Gastroesophageal sphincter (tissue), 3 donors: ENCODE measurements at regions not wholly inside any gene's neighbourhood (a gene's known extent, or its start where the extent isn't known, plus 50 kb on each side); places are given as distances from the start of the nearest gene placed in this dataset.

ENCODE experiments used
- EP300 ChIP-seq: sonication (generic); formaldehyde crosslinking; IDR thresholded peaks from one replicate; pipeline ENCODE4 v1.6.1; 2017; ENCODE audit warnings: antibody characterized with exemption, mild to moderate bottlenecking
- POLR2A ChIP-seq, 2 donors: fragments of 450-650 bp; IDR thresholded peaks; one replicate each; pipeline ENCODE4 v1.6.1; 2017; ENCODE audit warnings: antibody characterized with exemption in 2 of 2, mild to moderate bottlenecking in 2 of 2, moderate library complexity in 1 of 2
- POLR2AphosphoS5 ChIP-seq: sonication (generic); formaldehyde crosslinking; IDR thresholded peaks from one replicate; pipeline ENCODE4 v1.6.1; 2017; ENCODE audit warnings: antibody characterized with exemption
- TF ChIP-seq, protein P1 (sequence below), 4 experiments: fragments of 200-600 bp in 2 of 4; fragments of 450-650 bp in 2 of 4; sonication (generic) in 1 of 4; IDR thresholded peaks; one replicate each; pipeline ENCODE4 v1.5.1; 2017 to 2019; ENCODE audit warnings: antibody characterized with exemption in 4 of 4, mild to moderate bottlenecking in 2 of 4, moderate library complexity in 2 of 4

GRCh38 chr10:64529003-64529350 lies 1007.8 kb downstream of the REEP3 start:
- TF ChIP-seq, protein P1, sequence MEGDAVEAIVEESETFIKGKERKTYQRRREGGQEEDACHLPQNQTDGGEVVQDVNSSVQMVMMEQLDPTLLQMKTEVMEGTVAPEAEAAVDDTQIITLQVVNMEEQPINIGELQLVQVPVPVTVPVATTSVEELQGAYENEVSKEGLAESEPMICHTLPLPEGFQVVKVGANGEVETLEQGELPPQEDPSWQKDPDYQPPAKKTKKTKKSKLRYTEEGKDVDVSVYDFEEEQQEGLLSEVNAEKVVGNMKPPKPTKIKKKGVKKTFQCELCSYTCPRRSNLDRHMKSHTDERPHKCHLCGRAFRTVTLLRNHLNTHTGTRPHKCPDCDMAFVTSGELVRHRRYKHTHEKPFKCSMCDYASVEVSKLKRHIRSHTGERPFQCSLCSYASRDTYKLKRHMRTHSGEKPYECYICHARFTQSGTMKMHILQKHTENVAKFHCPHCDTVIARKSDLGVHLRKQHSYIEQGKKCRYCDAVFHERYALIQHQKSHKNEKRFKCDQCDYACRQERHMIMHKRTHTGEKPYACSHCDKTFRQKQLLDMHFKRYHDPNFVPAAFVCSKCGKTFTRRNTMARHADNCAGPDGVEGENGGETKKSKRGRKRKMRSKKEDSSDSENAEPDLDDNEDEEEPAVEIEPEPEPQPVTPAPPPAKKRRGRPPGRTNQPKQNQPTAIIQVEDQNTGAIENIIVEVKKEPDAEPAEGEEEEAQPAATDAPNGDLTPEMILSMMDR (IDR thresholded peaks at IDR 0.05) = no peak
- TF ChIP-seq EP300 = no peak
- TF ChIP-seq POLR2A (IDR thresholded peaks at IDR 0.05) = no peak
- no peak for TF ChIP-seq POLR2AphosphoS5
